ENCODE measurements at regions not wholly inside any gene's neighbourhood (a gene's known extent, or its start where the extent isn't known, plus 50 kb on each side); places are given as distances from the start of the nearest gene placed in this dataset.

DNA sequence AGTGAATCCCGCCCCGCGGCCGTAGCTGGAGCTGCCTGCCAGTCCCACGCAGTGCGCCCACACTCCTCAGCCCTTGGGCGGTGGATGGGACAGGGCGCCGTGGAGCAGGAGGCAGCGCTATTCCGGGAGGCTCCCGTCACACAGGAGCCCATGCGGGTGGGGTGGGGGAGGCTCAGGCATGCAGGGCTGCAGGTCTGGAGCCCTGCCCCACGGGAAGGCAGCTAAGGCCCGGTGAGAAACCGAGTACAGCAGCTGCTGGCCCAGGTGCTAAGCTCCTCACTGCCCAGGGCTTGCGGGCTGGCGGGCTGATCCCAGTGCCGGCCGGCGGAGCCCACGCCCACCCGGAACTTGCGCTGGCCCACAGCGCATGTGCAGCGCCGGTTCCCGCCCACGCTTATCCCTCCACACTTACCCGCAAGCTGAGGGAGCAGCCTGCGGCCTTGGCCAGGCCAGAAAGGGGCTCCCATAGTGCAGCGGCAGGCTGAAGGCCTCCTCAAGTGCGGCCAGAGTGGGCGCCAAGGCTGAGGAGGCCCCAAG, 1152.8 kb upstream of the CELF4 start:
- DNase-seq (ENCODE audit: low read depth, low spot score): no peak
- ChIA-PET CTCF (no interaction called here), POLR2A (no interaction called here)
- Histone ChIP-seq H3K36me3 (ENCODE audit: control insufficient read depth in 2 of 2, extremely low read depth in 1 of 2, insufficient read depth in 2 of 2, low read length in 2 of 2) (no peaks in the 10 kb centered on the region), H4K20me1 (replicated peaks; ENCODE audit: control insufficient read depth, extremely low read depth, insufficient read depth, low read length) (no peaks in the 10 kb centered on the region), H3K9me3 (replicated peaks; ENCODE audit: control insufficient read depth, insufficient read depth, low read length) (peaks cover 2% of the 10 kb centered on the region), H3K9ac (replicated peaks; ENCODE audit: extremely low read depth, insufficient read depth, low read length) (no peak overlapping the region), H2AFZ (ENCODE audit: low read depth, low read length) (no peak overlapping the region), H3K27ac (ENCODE audit: insufficient read depth, low read depth, low read length) (no peak overlapping the region), H3K4me2 (ENCODE audit: insufficient read depth, low read length) (no peak overlapping the region), H3K4me1 (ENCODE audit: control insufficient read depth, extremely low read depth, insufficient read depth, low read length) (no peaks in the 10 kb centered on the region), H3K9me1 (replicated peaks; ENCODE audit: control insufficient read depth, extremely low read depth, insufficient read depth, low read length) (no peaks in the 10 kb centered on the region), H3K27me3 (ENCODE audit: control insufficient read depth in 2 of 2, insufficient read depth in 2 of 2, low read length in 2 of 2) (no peaks in the 10 kb centered on the region), H3K4me3 (replicated peaks in 1 of 3; ENCODE audit: insufficient read depth in 1 of 3, low read depth in 1 of 3, low read length in 3 of 3) (no peak overlapping the region), H3K79me2 (ENCODE audit: control insufficient read depth, insufficient read depth, low read length) (no peaks in the 10 kb centered on the region)
- FAIRE-seq: no peak
- dilution Hi-C loops (cut with MboI; ENCODE audit: extremely low pct_ligation_motif_present, low sequenced_read_pairs) (no loop called here), intact Hi-C loops (cut with micrococcal nuclease) (no loop called here)
- no TSS peak for BruUV-seq (replicated peaks)
- TF ChIP-seq POLR2AphosphoS5 (IDR thresholded peaks at IDR 0.05; ENCODE audit: insufficient read depth, low read depth, low read length): no peak
- no peak for TF ChIP-seq CTCF (IDR thresholded peaks at IDR 0.05; ENCODE audit: extremely low read depth in 1 of 2, insufficient read depth in 1 of 2, low read depth in 1 of 2, low read length in 2 of 2)
- TF ChIP-seq GATA2 (IDR thresholded peaks at IDR 0.05; ENCODE audit: insufficient read depth, insufficient read length, low read depth, low read length): no peak
- no peak for TF ChIP-seq MAX (IDR thresholded peaks at IDR 0.05; ENCODE audit: insufficient read depth, insufficient read length)
- no peak for TF ChIP-seq POLR2A (IDR thresholded peaks at IDR 0.05; ENCODE audit: low read depth, low read length)

DNA sequence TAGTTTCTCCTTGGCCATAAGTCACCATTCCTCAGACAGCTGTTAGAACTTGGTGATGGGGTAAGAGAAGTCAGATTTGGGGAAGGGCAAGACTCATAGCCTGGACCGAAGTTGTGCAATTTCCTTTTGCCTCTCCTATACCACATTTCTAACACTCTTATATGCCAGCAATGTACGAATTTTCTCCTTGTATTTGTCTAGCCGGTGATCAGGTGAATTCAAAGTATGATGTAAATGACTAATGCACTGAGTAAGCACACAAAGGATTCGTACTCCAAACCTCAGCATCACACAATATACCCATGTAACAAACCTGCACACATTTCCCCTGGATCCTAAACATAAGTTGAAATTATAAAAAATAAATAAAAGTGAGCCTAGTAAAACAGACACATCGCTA, 1143.5 kb upstream of the CELF4 start:
- no peak overlapping the region for H3K4me3 ChIP-seq (replicated peaks in 1 of 3; ENCODE audit: insufficient read depth in 1 of 3, low read depth in 1 of 3, low read length in 3 of 3)
- FAIRE-seq (no peak), DNase-seq (ENCODE audit: low read depth, low spot score) (no peak)
- dilution Hi-C loops (cut with MboI; ENCODE audit: extremely low pct_ligation_motif_present, low sequenced_read_pairs) (no loop called here), intact Hi-C loops (cut with micrococcal nuclease) (no loop called here)
- no peak overlapping the region for H2AFZ ChIP-seq (ENCODE audit: low read depth, low read length)
- CTCF ChIA-PET: no interaction called here
- H3K4me2 ChIP-seq (ENCODE audit: insufficient read depth, low read length): no peak overlapping the region
- no peaks in the 10 kb centered on the region for H3K9me1 ChIP-seq (replicated peaks; ENCODE audit: control insufficient read depth, extremely low read depth, insufficient read depth, low read length)
- H3K79me2 ChIP-seq (ENCODE audit: control insufficient read depth, insufficient read depth, low read length): no peaks in the 10 kb centered on the region
- no peaks in the 10 kb centered on the region for H4K20me1 ChIP-seq (replicated peaks; ENCODE audit: control insufficient read depth, extremely low read depth, insufficient read depth, low read length)
- BruUV-seq (replicated peaks): no TSS peak
- H3K27me3 ChIP-seq (ENCODE audit: control insufficient read depth in 2 of 2, insufficient read depth in 2 of 2, low read length in 2 of 2): no peaks in the 10 kb centered on the region
- H3K27ac ChIP-seq (ENCODE audit: insufficient read depth, low read depth, low read length): no peak overlapping the region
- POLR2A ChIA-PET: no interaction called here
- peaks cover 1% of the 10 kb centered on the region for H3K9me3 ChIP-seq (replicated peaks; ENCODE audit: control insufficient read depth, insufficient read depth, low read length)
- TF ChIP-seq MYC (IDR thresholded peaks at IDR 0.05; ENCODE audit: low read depth, low read length) (no peak), MAX (IDR thresholded peaks at IDR 0.05; ENCODE audit: insufficient read depth, insufficient read length) (no peak), POLR2AphosphoS5 (IDR thresholded peaks at IDR 0.05; ENCODE audit: insufficient read depth, low read depth, low read length) (no peak), JUN (IDR thresholded peaks at IDR 0.05; ENCODE audit: borderline replicate concordance, insufficient read depth, insufficient read length, low read depth) (no peak), CTCF (IDR thresholded peaks at IDR 0.05; ENCODE audit: extremely low read depth in 1 of 2, insufficient read depth in 1 of 2, low read depth in 1 of 2, low read length in 2 of 2) (no peak), GATA2 (IDR thresholded peaks at IDR 0.05; ENCODE audit: insufficient read depth, insufficient read length, low read depth, low read length) (no peak), POLR2A (IDR thresholded peaks at IDR 0.05; ENCODE audit: low read depth, low read length) (no peak), FOS (IDR thresholded peaks at IDR 0.05; ENCODE audit: borderline replicate concordance, insufficient read depth, low read length) (no peak), EZH2 (IDR thresholded peaks at IDR 0.05; ENCODE audit: borderline replicate concordance, low read depth, low read length, severe bottlenecking) (no peak)
- H3K4me1 ChIP-seq (ENCODE audit: control insufficient read depth, extremely low read depth, insufficient read depth, low read length): no peaks in the 10 kb centered on the region
- H3K9ac ChIP-seq (replicated peaks; ENCODE audit: extremely low read depth, insufficient read depth, low read length): no peak overlapping the region
- no peaks in the 10 kb centered on the region for H3K36me3 ChIP-seq (ENCODE audit: control insufficient read depth in 2 of 2, extremely low read depth in 1 of 2, insufficient read depth in 2 of 2, low read length in 2 of 2)

Data from endothelial cell of umbilical vein (primary cell).